ENCODE measurements at regions not wholly inside any gene's neighbourhood (a gene's known extent, or its start where the extent isn't known, plus 50 kb on each side); places are given as distances from the start of the nearest gene placed in this dataset.

- FAIRE-seq (no peak), DNase-seq (ENCODE audit: low spot score) (no peak)
These were observed 172.2 kb downstream of the OLFM4 start for GRCh38 chr13:53200498-53201453.

- FAIRE-seq (no peak), DNase-seq (ENCODE audit: low spot score) (no peak)
These were observed 173.0 kb downstream of the OLFM4 start for GRCh38 chr13:53201454-53202225.

- no peak for DNase-seq (ENCODE audit: low spot score)
- FAIRE-seq, result no peak
These were observed 176.0 kb downstream of the OLFM4 start for GRCh38 chr13:53204598-53204997.

- no peak for DNase-seq (ENCODE audit: low spot score)
These were observed 177.8 kb downstream of the OLFM4 start for GRCh38 chr13:53206455-53206854.

GRCh38 chr13:53207556-53207955, 178.9 kb downstream of the OLFM4 start:
- no peak for DNase-seq (ENCODE audit: low spot score)
- no peak for FAIRE-seq

More at GRCh38 chr13:53206455-53206854, 177.8 kb downstream of the OLFM4 start:
- no peak for FAIRE-seq

GRCh38 chr13:53214433-53214832, 185.8 kb downstream of the OLFM4 start:
- FAIRE-seq (no peak), DNase-seq (ENCODE audit: low spot score) (no peak)

GRCh38 chr13:53215563-53215962, 186.9 kb downstream of the OLFM4 start:
- no peak for FAIRE-seq
- DNase-seq (ENCODE audit: low spot score), result no peak

- DNase-seq (ENCODE audit: low spot score) (no peak), FAIRE-seq (no peak)
These were observed 188.2 kb downstream of the OLFM4 start for GRCh38 chr13:53216773-53217172.

- FAIRE-seq, result no peak
- no peak for DNase-seq (ENCODE audit: low spot score)
These were observed 188.6 kb downstream of the OLFM4 start for GRCh38 chr13:53217194-53217593.

- DNase-seq (ENCODE audit: low spot score), result no peak
- FAIRE-seq, result no peak
These were observed 191.4 kb downstream of the OLFM4 start for GRCh38 chr13:53220038-53220437.

GRCh38 chr13:53237696-53238095, 209.1 kb downstream of the OLFM4 start:
- DNase-seq (ENCODE audit: low spot score), result no peak
- no peak for FAIRE-seq

- FAIRE-seq (no peak), DNase-seq (ENCODE audit: low spot score) (no peak)
These were observed 209.6 kb downstream of the OLFM4 start for GRCh38 chr13:53238261-53238660.

GRCh38 chr13:53240401-53241025, 211.9 kb downstream of the OLFM4 start:
- DNase-seq (ENCODE audit: low spot score), result no peak
- no peak for FAIRE-seq

GRCh38 chr13:53241891-53242348, 213.3 kb downstream of the OLFM4 start:
- DNase-seq (ENCODE audit: low spot score) (no peak), FAIRE-seq (no peak)

GRCh38 chr13:53249236-53249635, 220.6 kb downstream of the OLFM4 start:
- DNase-seq (ENCODE audit: low spot score) (no peak), FAIRE-seq (no peak)

- peak; percentile 91 for FAIRE-seq
- peak; percentile 57 for DNase-seq (ENCODE audit: low spot score)
These were observed 221.8 kb downstream of the OLFM4 start for GRCh38 chr13:53250272-53250875.

- no peak for DNase-seq (ENCODE audit: low spot score)
- no peak for FAIRE-seq
These were observed 222.4 kb downstream of the OLFM4 start for GRCh38 chr13:53250977-53251376.

- FAIRE-seq, result no peak
- no peak for DNase-seq (ENCODE audit: low spot score)
These were observed 225.9 kb downstream of the OLFM4 start for GRCh38 chr13:53254500-53254899.

- FAIRE-seq, result no peak
- DNase-seq (ENCODE audit: low spot score), result no peak
These were observed 227.2 kb downstream of the OLFM4 start for GRCh38 chr13:53255795-53256194.

- FAIRE-seq (no peak), DNase-seq (ENCODE audit: low spot score) (no peak)
These were observed 232.0 kb downstream of the OLFM4 start for GRCh38 chr13:53260594-53260993.

- DNase-seq (ENCODE audit: low spot score), result no peak
- FAIRE-seq, result no peak
These were observed 236.3 kb downstream of the OLFM4 start for GRCh38 chr13:53264751-53265385.
